KG1 (cell line): ENCODE measurements at regions not wholly inside any gene's neighbourhood (a gene's known extent, or its start where the extent isn't known, plus 50 kb on each side); places are given as distances from the start of the nearest gene placed in this dataset.
"Not testable (repeated sequence)": the region's sequence is repeated elsewhere in the genome, so short reads cannot be mapped to it uniquely, and the experiment has no call there.

ENCODE experiments used
- DNase-seq: peaks from one replicate; lab custom pipeline; 2025; lab: John Stamatoyannopoulos, UW

DNA sequence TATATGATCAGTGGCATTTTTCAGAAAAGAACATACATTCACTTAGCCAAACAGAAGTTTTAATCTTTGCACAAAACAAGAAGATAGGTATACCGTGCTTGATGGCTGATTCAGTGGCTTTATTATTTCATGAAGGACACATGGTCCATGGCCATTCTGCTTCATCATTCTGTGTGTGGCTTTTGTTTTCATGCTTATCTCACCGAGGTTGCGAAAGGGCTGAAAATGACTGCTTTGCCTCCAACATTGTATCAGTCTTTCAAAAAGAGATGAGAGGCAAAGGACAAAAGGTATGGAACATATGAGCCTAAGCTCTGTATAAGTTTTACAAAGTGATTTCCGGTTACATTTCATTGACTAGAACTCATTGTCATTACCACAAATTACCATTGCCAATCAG lies 541.1 kb downstream of the RAB28 start:
- DNase-seq, result no peak

DNA sequence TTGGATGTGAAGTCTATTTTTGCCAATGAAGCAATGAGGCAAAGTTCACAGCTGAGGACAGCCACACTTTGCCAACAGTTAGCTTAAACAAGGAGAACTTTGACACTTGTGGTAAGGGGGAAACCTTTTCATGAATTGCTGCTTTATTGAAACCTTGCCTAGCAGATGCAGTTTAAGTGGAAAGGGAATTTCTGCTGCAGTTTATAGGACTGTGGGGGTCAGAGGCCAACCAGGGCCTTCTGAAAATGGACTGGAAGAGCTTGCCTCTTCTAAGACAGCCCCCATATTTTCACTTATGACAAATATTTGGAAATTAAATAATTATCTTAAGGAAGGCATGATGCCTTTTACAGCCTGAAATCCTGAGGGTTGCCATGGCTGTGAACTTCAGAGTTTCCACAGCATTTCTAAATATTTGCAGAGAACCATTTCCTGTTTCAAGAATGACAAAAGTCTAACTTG lies 550.3 kb downstream of the RAB28 start:
- DNase-seq, result no peak

DNA sequence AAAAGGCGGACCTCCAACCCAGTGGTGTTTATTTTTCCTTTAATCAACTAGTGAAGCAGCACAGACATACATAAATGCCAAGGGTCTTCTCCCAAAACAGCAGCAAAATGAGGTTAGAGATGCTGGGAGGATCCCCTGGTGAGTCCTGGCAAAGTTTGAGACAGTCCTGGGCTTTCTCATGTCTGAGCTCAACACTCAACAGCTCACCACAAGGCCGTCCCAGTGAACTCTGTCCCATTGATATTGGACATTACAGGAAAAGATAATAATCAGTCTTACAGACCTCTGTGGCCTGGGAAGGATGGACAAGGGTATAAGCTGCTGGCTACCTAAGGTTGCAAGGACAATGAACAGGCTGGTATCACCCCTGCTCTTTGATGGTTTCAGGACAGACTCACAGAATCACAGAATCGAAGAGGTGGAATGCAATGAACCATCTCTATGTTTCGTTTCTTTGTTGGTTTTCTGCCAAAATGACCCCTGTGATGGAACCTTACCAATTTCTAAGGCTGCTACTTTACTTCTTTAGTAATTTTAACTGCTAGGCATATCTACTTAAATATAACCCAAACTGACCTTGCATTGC lies 551.8 kb downstream of the RAB28 start:
- DNase-seq, result no peak

DNA sequence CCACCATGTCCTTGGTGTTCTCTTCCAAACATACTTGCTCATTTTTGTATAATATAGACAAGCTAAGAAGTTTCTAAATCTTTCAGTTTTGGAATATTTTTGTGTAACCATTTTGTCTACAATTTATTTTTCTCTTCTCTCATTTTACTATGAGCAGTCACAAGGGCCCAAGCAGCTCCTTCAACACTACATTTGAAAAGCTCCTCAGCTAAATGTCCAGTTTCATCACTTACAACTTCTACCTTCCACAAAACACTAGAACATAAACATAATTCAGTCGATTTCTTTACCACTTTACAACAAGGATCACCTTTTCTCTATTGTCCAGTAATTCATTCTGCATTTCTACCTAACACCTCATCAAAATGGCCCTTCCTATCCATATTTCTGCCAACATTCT lies 554.4 kb downstream of the RAB28 start:
- no peak for DNase-seq

DNA sequence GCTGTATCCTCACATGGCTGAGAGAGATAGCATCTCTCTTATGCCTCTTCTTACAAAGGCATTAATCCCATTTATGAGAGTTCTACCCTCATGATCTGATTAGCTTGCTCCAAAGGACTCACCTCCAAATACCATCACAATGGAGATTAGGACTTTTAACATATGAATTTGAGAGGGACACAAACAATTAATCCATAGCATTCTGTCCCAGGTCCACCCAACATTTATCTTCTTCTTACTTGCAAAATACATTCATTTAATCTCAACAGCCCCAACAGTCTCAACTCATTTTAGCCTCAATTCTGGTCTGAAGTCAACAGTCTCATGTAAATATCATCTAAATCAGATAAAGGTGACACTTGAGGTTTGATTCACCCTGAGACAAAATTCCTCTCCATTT lies 555.4 kb downstream of the RAB28 start:
- no peak for DNase-seq

DNA sequence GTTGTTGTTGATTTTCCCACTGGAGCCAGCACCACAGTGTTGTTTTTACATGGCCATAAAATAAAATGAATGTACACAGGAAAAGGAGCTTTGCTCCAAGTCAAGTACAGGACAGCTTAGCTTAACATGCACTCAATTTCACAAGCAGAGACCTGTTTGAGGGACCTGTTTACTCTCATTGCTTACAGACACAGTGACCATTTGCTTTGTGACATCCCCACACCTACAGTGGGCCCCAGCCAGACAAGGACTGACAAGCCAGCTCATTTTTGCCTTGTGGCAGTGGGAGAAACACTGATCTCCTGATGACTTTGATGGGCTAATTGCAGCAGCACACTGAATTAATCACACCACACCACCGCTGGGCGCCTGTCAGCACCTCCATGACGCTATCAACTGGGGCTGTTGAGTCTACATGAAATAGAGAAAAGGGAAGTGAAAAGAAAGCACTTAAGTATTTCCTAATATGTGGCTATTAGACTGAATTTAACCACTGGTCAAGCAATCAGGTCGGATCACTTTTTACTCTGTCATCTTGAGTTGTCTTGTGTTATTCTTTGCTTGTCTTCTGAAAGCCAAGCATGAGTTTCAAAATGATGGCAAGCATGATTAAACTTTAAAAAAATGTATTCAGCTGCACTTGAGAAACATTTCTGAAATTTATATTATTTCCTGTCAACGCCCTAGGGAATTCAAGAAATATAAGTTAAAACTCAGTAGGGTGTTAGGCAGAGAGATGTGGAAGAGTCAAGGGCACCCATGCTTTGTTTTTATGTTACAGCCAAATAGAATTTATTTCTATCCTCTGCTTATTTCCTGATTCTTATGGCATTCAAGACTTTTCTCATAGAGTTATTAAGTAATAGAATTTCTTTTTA lies 557.7 kb downstream of the RAB28 start:
- no peak for DNase-seq

DNA sequence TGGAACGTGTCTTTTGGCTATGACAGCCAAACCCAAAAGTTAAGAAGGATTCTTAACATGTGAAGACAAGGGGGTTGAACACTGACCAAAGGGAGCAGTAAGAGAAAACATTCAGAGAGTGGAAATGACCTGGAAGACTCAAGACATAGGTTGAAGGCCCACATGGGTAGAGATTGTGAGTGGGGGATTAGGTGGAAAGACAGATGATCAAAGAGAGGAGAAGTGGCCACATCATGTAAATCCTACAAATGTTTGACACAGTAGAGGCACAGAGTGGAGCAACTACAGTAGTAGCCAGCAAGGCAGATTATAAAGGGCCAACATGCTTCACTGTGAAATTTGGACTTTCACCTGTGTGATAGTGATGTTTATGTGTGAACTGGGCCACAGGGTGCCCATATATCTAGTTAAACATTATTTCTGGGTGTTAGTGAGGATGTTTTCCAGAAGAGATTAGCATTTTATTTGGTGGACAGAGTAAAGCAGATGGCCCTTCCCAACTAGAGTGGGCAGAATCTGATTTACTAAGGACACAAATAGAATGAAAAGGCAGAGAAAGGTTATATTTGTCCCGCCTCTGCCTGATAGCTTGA lies 559.3 kb downstream of the RAB28 start:
- DNase-seq, result no peak

DNA sequence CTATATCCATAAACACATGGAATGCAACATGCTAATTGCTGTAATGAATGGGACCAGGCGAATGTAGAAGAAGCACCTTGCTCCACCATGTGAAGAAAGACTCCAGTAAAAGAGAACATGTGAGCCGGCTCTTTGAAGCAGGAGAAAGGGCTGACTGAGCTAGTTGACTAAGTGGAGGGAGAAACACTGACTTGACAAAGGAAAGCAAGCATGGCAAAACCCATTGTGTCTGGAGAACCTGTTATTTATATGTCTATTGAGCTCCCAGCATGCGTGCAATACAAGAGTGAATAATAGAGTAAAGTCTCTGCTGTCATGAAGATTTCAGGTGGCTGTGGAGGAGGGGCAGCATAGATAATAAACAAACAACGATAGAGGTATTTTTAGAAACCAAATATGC lies 559.9 kb downstream of the RAB28 start:
- DNase-seq, result no peak

DNA sequence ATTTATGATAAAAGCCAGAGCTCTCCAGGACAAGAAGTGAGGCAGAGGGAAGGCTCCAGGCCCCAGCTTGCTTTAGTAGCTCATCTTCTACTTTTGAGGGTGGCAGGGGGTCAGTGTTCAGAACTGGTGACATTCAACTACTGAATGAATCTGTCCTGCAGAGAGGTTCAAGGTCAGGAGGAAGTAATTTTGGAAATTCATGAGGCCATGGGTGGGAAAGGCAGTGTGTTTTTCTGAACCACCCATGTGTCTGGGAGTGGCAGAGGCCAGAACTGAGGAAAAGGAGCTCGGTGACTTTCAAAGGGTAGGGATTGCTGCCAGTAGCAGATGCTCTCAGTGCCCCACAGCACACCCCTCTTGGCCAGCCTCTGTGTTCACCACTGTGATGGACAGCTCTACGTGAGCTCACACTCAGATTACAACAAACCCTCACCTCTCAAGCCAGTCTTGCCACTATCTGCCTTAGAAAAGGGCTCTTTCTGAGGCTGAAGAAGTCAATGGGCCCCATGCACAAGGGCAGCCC lies 571.2 kb downstream of the RAB28 start:
- no peak for DNase-seq

DNA sequence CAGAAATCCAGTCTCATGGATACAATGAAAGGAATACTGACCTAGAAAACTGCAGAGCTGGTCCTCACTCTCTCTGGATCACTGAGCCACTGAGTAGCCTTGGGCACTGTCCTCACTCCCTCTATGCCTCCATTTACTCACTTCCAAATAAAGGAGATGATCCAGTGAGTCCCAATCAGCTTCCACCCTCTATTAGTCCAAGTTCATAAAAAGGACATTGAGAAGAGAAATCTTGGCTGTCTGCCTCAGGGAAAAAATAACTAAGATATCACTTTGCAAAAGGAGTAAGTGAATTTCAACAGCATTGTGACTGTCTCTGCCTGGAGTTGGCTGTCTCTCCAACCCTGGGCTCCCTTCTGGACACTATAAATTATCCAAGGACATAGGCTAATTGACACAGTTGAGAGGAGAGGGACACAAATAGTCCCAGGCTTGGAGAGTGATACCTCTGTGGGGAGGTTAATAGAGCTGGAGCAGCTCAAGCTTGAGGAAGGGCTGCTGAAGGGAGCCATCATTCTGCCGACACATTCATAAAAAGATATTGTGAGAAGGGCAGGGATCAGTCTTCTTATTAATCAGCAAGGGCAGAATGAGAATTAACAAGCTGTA lies 572.3 kb downstream of the RAB28 start:
- no peak for DNase-seq

DNA sequence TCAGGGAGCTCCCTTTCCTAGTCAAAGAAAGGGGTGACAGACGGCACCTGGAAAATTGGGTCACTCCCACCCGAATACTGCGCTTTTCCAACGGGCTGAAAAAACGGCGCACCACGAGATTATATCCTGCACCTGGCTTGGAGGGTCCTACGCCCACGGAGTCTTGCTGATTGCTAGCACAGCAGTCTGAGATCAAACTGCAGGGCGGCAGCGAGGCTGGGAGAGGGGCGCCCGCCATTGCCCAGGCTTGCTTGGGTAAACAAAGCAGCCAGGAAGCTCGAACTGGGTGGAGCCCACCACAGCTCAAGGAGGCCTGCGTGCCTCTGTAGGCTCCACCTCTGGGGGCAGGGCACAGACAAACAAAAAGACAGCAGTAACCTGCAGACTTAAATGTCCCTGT lies 580.5 kb downstream of the RAB28 start:
- DNase-seq, result not testable (repeated sequence)

DNA sequence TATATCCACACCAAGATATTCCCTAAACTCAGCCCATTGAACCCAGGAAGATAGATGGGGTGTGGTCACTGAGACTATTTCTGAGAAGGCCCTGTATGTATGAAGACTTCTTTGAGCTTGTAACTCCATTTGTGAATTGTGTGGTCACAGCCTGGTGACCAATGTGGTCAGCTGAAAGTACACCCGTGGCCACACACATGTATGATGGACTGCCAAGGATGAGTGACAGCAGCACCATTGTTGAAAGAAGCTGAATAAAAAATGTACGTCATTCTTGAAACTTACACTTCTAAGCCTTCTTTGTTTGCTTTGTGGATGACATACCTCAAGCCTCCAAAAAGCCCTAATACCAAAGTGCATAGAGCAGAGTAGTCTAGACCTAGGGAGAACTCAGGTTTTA lies 581.4 kb downstream of the RAB28 start:
- no peak for DNase-seq

DNA sequence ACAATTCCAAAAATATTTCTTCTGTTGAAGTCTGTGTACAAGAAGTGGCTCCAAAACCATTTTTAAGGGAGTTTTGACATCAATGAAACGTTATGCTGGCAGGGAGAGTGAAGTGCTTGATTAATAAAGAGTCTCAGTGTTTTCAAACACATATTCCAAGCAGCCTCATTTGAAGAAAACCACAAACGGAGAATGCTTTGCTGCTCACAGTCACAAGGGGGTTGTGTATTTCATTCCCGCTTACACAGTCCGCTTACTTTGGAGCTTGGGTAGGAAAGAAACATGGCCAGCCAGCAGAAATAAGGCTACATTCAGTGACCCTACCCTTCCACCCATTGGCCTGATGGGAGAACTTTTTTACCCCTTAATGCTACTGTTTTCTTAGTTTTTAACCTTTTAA lies 586.2 kb downstream of the RAB28 start:
- no peak for DNase-seq

DNA sequence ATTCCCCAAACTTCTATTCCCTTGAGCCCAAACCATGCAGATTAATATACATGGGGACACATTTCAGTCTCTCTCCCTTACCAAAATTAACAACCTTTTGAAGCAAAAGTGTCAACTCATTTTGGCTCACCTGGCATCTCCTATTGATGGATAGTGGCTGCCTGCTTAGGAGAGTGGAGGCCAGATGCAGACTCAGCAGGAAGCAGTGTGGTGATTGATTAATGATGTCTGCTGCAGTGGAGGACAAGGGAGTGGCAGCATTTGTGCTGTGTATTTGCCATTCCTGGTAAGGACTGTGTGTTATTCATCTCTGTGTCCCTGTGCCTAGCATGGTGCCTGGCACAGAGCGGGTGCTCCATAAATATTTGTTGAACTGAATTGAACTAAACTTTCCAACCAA lies 590.1 kb downstream of the RAB28 start:
- no peak for DNase-seq

DNA sequence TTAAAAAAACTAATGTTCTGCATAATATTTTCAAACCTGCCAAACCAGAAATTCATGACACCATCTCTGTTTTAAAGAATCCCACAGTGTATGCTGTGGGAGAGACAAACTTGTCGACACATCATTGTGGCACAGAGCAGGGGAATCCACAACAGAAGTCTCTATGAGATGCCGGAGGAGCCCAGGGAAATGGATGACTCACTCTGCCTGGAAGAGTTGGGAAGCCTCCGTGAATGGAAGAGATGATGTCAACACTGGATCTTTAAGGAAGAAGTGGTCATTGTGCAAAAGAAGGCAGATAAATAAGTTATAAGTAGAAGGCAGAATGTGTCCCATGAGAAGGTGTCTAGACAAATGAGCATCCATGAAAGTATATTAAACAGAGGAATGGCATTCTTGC lies 595.1 kb downstream of the RAB28 start:
- no peak for DNase-seq

DNA sequence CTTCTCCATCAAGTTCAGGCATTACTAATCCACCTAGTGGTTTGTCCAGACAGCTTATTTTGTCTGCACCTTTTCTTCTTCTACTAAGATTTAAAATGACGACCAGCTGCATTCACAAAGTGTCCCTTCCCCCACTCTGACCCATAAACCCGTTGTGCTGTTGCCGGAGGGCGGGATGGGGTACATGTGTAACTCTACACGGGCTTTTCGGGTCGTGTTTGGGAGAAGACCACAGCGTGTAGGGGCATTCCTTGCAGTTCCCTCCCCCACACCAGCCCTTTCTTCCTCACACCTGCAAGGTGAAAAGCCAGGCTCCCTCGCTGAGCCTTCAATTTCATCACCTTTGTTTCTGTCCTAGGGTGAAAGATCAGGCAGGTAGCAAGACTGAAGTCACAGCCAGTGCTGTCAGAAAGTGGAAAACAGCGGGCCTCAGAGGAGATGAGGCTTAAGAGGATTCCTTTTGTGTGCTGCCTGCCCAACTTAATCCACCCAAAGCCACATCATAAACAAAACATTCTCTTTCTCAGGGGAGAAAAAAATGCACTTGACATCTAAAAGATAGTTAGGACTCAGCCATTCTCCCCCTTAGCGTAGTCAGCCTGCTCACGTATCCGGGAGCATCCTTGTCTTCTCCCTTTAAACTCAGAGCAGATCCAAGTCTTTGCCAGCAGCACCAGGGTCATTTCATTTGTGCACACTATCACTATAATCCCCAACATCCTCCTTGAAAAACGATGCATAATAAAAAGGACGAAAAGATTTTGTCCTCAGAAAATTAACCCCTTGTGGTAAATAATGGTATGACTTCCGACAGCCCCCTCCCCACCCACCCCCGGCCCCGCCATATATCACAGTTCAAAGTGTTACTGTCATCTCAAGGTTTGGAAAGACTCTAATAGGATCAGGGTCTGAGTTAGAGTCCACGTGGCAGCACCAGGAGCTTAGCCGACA lies 599.0 kb downstream of the RAB28 start:
- no peak for DNase-seq

DNA sequence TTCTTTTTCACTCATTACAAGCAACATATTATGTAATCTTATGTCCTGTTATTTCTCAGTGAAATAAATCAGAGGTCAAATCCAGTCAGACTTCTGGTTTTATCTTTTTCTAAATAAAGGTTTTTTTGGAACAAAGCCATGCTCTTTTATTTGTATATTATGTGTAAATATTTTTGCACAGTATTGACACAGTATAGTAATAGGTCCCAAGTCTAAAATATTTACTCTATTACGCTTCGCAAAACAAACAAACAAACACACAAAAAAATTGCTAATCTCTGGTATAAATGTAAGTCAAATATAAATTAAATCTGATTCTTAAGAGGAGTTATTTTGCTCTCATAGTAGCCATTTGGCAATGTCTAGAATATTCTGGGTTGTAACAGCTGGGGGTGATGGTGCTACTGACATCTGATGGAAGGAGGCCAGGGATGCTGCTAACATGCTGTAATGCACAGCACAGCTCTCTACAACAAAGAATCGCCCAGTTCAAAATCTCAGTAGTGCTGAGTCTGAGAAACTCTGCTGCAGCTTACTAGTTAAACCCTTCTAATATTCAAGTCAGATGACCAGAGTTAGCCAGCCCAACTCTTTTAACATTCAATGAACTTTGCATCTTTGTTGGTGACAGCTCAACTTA lies 602.1 kb downstream of the RAB28 start:
- DNase-seq, result no peak

DNA sequence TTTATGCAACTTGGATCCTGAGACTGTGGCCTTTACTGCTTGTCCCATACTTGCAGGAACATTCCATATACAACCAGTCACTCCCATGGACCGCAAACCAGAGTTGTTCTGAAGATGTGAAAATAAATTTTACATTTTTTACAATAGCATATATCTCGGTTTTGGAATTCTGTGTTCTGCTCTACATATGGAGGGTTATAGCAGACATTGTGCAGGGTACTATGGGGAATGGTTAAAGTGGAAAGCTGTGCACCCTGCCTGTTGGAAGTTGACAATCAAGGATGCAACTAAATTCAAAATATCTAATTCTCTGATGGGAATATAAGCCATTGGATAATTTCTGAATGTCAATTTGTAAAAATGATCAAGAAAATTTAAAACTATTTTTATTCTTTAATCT lies 603.3 kb downstream of the RAB28 start:
- no peak for DNase-seq

DNA sequence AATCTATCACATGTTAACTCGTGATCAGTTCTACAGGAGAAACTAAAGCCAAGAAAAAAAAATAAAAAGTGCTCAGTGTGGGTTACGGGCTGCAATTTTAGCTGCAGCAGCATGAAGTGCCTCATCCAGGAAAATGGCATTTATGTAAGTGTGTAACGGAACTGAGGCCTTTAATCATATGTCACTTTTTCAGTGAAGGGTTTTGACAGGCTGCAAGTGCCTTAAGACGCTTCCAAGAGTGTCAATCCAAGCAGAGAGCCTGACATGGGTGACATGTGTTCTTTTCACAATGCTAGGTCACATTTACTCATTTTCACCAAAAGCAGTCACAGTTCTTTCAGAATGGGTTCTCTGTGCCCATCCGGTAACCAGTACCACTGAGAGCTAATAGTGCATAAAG lies 604.6 kb downstream of the RAB28 start:
- no peak for DNase-seq

DNA sequence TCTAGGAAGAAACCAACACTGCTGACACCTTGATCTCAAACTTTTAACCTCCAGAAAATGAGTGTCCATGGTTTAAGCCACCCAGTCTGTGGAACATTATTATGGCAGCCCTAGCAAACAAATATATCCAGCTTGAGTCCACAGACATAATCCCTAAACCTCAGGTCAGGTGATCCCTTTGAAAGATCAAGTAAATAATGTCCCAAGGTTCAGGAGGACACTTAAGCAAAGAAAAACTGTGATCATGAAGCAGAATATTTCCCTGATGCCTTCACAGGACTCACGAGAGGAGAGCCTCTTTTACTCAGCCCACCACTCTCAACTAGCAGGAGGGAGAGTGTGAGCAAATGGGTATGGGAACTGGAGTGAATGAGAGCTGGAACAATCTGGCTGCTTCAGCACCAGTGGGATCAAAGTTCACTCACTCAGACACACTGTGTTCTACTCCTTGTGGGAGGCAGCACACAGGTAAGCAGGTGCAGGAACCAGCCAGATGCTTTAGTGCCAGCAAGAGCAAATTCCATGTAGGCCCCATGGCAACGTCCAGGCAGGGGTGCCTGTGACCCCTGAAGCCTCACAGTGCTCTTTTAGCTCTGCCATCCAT lies 608.4 kb downstream of the RAB28 start:
- DNase-seq, result no peak

DNA sequence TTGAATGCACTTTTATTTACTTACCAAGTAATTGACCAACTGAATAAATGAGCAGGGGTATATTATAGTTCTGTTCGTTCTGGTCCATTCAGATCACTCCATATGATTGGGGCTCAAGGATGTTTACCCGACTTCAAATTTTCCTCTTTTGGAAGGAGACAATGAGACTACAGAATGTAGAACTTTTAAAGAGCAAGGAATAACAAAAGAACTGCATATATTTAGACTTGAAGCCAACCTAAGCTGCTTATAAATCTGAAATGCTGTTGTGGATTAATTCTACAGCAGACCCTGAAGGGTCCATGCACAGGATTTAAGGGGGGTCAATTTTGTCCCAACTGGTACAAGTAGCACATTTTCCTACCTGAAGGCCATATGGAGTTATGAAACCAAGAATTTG lies 610.8 kb downstream of the RAB28 start:
- DNase-seq, result no peak
